ENCODE measurements at regions not wholly inside any gene's neighbourhood (a gene's known extent, or its start where the extent isn't known, plus 50 kb on each side); places are given as distances from the start of the nearest gene placed in this dataset.

GRCh38 chr11:10619131-10619680, 50.7 kb upstream of the LYVE1 start (continued):
- TF ChIP-seq HCFC1 (IDR thresholded peaks at IDR 0.05; ENCODE audit: low read length): no peak

DNA sequence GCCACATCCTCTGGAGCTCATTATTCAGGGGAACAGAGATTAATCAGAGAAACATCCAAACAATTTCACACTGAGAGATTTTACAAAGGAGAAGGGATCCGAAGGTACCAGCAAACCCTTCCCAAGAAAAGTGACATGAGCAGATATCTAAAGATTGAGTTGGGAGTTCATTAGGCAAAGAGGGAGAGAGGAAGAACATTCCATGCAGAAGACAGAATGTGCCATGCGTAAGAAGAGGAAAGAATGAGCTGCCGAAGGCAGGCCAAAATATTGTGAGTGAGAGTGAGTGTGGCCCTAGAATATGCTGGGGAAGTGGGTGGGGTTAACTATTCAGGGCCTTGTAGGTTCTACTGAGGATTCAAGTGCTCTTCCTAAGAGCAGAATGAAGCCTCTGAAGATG, 50.0 kb upstream of the LYVE1 start:
- 43% methylated on average over 3 of the region's 3 CpGs for WGBS (ENCODE audit: insufficient coverage, insufficient replicate concordance, low lambda C conversion rate, missing lambda C conversion rate)
- DNase-seq (ENCODE audit: low read depth, low spot score) (no peak), FAIRE-seq (no peak), ATAC-seq (no peak)
- Histone ChIP-seq H3K9ac (ENCODE audit: control insufficient read depth, insufficient read depth, low read length) (no peak overlapping the region), H3K4me1 (ENCODE audit: control insufficient read depth, insufficient read depth, low read length) (no peaks in the 10 kb centered on the region), H3K9me3 (replicated peaks; ENCODE audit: control insufficient read depth, insufficient read depth, low read length) (no peaks in the 10 kb centered on the region; the same call in 2 of the 3 replicates), H3K4me3 (no peak overlapping the region), H2AFZ (ENCODE audit: control insufficient read depth, low read depth, low read length) (no peak overlapping the region), H3K79me2 (ENCODE audit: control insufficient read depth, insufficient read depth, low read length) (no peaks in the 10 kb centered on the region), H3K36me3 (ENCODE audit: control insufficient read depth in 2 of 2, insufficient read depth in 2 of 2, low read length in 1 of 2) (no peaks in the 10 kb centered on the region), H3K27ac (ENCODE audit: control insufficient read depth, insufficient read depth) (no peak overlapping the region), H3K4me2 (ENCODE audit: control insufficient read depth, insufficient read depth) (no peak overlapping the region), H3K27me3 (replicated peaks in 1 of 2; ENCODE audit: control insufficient read depth in 2 of 2, insufficient read depth in 2 of 2, low read length in 1 of 2) (no peaks in the 10 kb centered on the region; a peak in 1 of 4 replicates), H4K20me1 (ENCODE audit: control insufficient read depth, insufficient read depth) (no peaks in the 10 kb centered on the region)
- intact Hi-C loops (cut with micrococcal nuclease; ENCODE audit: unreplicated experiment) (no loop called here), in situ Hi-C loops (cut with MboI) (no loop called here)
- no TSS peak for BruUV-seq (replicated peaks)
- ChIA-PET CTCF (interaction anchor here (0.8 to 2.4 kb wide), 3 partner anchors 41 to 205 kb away, joined by 3 to 9 read pairs (median 4); partner anchors contain the start of gene RNF141), POLR2A (no interaction called here), RAD21 (ENCODE audit: unreplicated experiment) (interaction anchor here (1.1 kb wide), 1 partner anchor 202 kb away, joined by 3 read pairs; no protein-coding TSS in a partner anchor), SMC1A (ENCODE audit: uncharacterized antibody, unreplicated experiment) (interaction anchor here (1.0 to 1.6 kb wide), 2 partner anchors 34 to 63 kb away, joined by 3 read pairs; no protein-coding TSS in a partner anchor)
- TF ChIP-seq, protein P1, sequence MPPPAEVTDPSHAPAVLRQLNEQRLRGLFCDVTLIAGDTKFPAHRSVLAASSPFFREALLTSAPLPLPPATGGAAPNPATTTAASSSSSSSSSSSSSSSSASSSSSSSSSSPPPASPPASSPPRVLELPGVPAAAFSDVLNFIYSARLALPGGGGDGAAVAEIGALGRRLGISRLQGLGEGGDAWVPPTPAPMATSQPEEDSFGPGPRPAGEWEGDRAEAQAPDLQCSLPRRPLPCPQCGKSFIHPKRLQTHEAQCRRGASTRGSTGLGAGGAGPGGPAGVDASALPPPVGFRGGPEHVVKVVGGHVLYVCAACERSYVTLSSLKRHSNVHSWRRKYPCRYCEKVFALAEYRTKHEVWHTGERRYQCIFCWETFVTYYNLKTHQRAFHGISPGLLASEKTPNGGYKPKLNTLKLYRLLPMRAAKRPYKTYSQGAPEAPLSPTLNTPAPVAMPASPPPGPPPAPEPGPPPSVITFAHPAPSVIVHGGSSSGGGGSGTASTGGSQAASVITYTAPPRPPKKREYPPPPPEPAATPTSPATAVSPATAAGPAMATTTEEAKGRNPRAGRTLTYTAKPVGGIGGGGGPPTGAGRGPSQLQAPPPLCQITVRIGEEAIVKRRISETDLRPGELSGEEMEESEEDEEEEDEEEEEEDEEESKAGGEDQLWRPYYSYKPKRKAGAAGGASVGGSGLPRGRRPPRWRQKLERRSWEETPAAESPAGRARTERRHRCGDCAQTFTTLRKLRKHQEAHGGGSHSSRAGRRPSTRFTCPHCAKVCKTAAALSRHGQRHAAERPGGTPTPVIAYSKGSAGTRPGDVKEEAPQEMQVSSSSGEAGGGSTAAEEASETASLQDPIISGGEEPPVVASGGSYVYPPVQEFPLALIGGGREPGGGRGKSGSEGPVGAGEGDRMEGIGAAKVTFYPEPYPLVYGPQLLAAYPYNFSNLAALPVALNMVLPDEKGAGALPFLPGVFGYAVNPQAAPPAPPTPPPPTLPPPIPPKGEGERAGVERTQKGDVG (CRISPR knock-in tag; IDR thresholded peaks at IDR 0.05): no peak
- TF ChIP-seq WRNIP1 (IDR thresholded peaks at IDR 0.05; ENCODE audit: borderline replicate concordance, low read depth, low read length): no peak
- no peak for TF ChIP-seq IKZF1 (conservative IDR thresholded peaks at IDR 0.05)

Data from GM12878 (cell line).